Inferior parietal cortex (tissue), 1 donor: ENCODE measurements at regions not wholly inside any gene's neighbourhood (a gene's known extent, or its start where the extent isn't known, plus 50 kb on each side); places are given as distances from the start of the nearest gene placed in this dataset.

Experiments
- DNase-seq: peaks from one replicate; pipeline ENCODE4 v3.0.0-alpha.2; 2016; ENCODE audit errors: extremely low spot score

DNA sequence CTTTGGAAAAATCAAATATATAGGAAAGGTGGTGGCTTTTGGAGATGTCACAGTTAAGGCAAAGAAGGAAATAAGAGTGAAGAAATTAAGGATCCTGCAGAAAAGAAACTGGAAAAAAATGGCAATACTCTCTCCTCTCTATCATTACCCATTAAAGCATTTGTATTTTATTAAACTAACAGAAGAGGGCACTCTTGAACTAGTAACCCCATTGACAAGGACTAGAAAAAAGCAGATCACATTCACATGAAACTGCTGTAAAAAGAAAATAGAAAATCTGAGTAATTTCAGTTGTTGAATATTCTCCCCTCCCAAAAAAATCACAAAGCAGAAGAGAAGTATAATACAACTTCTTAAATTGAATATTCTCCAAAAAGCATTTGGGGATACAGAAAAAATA lies 104.1 kb upstream of the SLC35B3 start:
- DNase-seq = no peak

DNA sequence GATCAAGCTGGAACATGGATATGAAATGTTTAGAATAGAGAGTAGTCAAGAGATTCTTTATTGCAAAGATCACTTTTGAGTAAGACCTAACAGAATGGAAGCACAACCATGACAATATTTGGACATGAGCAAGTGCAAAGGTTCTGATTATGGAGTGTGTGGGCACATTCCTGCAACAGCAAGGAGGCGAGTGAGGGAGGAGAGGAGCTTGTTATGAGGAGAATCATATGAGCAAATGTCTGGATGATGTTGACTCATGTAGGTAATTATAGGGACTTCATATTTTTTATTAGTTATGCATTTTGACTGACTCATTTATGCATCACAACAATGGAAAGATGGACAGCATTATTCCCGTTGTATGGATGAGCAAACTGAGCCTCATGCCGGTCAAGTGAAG lies 100.8 kb upstream of the SLC35B3 start:
- DNase-seq = no peak

DNA sequence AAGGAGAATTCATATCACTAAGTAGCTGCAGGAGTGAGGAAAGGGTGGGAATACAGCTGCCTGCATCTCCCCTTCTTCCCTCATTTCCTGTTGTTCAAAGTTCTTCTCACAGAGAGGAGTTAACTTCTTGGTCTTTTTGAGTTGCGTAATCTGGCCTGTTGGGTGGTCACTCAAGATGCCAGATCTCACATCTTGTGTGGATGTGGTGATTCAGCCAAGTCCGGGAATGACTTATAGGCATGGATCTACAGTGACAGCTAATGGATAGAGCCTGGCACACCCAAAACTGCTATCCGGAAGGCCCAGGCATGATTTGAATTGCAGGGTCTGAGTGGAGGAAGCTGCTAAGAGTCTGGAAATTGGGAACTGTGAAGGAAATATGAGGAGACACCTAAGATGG lies 100.2 kb upstream of the SLC35B3 start:
- DNase-seq = no peak

DNA sequence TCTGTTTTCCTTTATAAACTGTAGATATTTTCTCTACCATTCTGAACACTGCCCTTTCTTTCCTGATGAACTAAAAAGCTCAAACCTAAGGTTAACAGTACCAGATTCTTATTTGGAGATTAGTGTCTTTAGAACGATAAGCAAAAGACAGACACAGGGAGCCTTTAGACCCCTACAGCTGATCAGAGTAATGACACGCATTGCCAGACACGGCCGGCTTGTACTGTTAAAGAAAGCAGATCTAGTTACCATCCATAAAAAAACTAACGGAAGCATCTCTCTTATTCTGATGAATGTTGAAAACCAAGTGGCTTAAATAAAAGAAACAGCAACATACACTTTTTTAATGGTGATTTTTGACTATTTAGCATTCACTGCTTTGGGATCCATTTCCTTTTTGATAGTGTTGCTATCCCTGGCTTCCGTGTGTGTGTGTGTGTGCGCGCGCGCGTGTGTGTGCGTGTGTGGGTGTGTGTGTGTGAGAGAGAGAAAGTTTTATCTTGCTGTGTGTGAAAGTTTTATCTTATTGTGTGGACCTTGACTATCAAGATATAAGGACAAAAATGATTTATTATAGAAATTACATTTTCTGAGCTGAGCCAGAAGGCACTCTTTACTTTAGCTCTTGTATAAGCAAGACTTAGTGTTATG lies 95.6 kb upstream of the SLC35B3 start:
- peak; percentile 11 for DNase-seq

DNA sequence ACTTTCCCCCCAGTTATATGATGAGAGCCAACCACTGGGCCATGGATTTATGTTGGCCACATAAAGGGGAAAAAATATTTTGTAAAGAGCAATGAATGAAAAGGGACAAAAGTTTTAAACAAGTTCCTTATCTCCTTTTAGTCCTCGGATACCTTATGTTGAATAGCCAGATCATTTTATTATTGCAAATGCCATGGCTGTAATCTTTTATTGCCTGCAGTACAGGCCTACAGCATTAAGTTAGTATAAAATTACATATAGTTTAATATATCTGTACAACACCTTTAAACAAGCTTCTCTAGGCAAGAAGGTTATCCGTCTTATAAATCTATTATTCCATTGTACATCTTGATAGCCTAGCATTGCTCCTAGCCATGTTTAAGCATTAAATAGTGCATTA lies 93.9 kb upstream of the SLC35B3 start:
- no peak for DNase-seq

DNA sequence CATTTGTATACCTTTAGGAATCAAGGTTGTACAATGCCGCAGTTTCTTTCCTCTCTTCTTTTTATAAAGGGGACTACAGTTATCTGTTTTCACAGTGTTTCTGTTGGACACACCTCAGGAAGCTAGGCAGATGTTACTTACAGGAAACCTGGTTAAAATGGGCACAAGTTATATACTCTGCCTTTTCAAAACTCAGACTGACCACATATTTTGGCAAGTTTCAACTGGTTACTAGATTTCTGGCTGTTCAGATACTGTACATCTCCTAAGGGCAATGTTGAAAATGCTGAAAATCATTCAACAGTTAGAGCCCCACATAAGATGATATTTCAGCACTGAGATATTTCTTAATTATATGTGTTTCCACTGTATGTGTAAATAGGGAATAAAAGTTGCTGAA lies 92.5 kb upstream of the SLC35B3 start:
- DNase-seq = no peak

DNA sequence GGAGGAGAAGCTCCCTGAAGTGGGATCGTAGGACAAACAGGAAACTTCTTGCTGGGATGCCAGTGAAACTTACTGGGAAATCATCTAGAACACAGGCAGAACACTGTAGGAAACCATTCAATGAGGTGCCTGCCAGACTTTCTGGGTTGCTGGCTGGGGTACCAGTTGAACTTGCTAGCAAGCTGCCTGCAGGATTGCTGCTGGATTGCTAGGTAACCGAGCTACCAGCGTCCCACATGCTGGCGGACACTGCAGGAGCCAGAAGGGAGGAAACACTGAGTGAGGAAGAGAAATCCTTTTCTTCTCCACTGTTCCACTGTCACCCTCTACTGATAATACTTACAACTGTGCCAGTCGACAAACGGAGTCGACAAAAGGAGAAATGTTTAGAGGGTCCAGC lies 91.3 kb upstream of the SLC35B3 start:
- DNase-seq = no peak

DNA sequence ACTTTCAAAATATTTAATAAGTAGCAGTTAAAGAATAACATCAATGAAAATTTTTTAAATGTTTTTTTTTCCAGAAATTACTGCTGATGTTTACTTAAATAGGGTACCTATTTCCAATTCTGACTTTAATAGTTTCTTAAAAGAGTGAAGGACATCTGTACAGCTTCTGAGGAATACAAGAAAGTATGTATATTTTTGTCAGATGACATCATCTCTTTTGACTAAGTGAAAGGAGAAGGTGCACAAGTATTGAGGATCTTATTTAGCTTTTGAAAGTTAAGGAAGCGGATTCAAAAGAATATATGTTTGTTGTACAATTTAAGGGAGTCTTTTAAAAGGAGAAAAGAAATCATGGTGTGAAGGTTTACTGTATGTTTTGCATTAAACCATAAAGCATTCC lies 90.0 kb upstream of the SLC35B3 start:
- no peak for DNase-seq

DNA sequence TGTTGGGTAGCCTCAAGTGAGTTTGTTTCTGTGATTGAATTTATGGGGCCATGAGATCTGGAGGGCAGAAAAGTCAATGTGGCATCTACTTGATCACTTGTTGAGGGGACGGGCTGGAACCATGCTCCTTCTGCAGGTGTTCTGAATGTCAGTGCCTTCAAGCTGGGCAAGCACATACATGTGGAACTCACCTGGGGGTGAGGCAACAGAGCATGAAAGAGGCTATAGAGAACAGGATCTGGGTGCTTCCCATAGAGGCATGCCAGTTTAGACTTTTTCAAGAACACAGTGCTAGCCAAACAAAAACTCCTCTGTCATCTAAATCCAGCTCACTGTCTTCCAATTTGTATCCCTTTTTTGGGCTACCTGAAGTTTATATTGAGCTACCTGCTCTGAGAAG lies 77.8 kb upstream of the SLC35B3 start:
- no peak for DNase-seq

DNA sequence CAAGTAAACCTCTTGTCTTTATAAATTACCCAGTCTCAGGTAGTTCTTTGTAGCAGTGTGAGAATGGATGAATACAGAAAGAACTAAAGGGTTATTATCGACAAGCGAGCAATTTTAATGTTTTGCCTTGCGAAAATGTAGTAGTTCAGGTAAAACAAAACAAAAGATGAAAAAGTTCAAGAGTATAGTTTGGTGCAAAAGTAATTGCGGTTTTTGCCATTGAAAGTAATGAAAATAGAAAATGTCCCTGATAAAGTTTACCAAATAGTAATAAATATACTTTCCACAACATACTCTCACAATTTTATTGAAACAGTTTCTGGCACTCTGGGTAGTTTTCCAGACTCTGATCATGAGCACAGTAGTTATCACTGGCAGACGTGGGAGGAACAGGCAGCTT lies 71.9 kb upstream of the SLC35B3 start:
- no peak for DNase-seq

DNA sequence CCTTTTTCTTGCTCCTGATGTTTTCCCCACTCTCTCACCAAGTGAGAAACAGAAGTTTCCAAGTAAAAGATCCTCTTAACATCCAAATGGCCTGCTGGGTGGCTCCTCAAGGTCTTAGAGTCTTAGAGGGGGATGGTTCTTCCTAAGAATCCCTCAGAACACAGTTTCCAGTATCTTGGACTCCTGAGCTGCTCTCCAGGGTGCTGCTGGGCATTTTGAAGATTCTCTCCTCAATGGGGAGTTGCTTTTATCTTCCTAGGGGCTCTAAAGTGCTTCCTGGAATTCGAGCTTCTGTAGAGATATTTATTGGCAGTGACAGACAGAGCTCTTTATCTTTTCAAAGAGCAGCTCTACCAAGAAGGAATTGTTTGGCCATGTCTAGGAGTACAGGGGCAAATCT lies 70.8 kb upstream of the SLC35B3 start:
- DNase-seq = no peak

DNA sequence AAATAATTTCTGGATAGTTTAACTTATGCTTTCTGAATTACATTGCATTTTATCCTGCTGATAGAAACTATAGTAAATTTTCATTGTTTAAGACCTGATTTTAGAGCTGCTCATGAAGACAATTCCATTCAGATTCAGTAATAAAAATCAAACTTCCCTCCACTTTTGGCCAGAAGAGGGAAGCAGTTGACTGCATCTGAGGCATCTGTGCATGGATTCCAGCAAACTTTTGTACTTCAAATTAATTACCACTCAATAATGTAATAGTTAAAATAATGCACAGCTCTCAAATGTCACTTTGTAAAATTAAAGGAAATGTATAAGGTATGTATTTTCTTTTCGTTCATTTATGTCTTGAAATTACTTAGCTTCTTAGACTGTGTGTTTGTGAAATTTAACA lies 64.2 kb upstream of the SLC35B3 start:
- DNase-seq = peak; percentile 45

DNA sequence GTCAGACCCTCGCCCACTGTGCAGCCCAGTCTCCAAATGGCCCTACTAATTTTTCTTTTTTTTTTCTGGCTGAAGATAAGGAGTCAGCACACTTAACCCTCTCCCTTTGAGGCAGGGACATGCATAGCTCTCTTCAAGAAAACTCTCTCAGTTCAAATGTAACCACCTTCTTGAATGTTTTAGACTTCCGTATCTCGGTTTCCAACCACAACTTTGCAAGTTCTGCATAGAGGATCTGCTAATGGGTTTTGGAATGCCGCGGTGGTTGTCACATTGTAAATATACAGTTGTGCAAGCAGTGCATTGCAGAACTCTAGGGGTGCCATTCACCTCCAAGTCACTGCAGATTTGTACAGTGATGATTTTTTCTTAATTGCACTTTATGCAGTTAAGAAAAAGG lies 59.4 kb upstream of the SLC35B3 start:
- no peak for DNase-seq

DNA sequence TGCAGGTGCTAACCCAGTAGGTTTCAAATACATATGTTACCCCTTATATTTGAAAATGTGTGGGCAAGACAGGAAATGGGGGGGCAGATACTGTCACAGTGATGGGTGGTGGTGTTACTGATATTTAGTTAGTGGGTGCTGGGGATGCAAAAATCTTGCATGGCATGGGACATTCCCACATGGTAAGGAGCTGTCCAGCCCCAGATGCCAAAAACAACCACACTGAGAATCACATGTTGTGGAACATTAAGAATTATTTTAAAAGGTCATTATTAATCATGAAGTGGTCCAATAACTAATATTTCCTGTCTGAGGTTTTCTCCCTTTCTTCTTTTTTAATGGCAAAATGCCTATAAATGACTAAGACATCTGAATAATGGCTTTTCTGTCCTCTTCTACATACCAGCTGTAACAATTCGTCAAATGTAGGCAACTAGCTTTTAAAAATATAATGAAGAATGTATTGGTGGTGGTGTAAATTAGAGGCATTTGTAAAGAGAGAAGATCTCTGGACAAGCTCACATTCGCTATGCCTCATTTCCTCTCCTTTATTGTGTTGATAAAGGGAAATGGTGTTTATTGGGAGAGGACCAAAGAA lies 57.3 kb upstream of the SLC35B3 start:
- DNase-seq = no peak
